ENCODE measurements at regions not wholly inside any gene's neighbourhood (a gene's known extent, or its start where the extent isn't known, plus 50 kb on each side); places are given as distances from the start of the nearest gene placed in this dataset.

DNA sequence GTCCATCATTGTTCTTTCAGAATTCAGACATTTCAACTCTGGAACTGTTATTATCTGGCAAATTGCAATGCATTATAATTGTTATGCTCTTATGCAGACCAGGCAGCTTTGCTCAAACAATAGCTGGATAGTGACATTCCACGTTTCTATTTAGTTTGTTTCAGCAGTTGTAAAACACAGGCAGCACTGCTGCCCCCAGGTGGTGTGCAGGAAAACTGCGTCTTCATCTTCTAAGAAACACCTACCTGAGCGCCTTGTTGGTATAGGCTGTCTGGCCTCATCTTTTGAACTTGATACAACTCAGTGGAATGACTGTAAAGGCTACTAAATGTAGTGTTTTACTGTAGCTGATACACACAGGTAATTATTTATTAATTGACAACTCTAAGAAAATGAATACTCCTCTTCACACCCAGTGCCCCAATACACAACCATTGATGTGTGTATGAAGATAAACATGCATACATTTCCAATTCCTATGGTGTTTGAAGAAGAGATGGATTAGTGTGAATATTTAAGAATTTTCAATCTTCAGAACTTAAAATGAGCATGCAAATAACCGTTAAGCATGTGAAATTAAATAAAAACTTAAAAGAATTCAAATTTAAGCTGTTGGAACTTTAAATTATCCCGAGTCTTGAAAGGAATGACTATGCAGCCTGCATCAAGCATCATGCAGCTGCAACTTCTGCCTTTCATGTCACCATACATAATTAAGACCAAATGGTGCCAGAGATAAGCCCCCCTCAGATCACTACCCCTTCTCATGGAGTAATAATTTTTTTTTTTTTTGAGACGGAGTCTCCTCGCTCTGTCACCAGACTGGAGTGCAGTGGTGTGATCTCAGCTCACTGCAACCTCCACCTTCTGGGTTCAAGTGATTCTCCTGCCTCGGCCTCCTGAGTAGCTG lies 85.6 kb downstream of the CD8B2 start:
- no peaks in the 10 kb centered on the region for H3K4me1 ChIP-seq (ENCODE audit: control insufficient read depth, insufficient read depth, low read length)
- no peak overlapping the region for H3K9ac ChIP-seq (ENCODE audit: low read length)
- H3K36me3 ChIP-seq (ENCODE audit: control insufficient read depth, insufficient read depth, low read length) = no peaks in the 10 kb centered on the region
- H3K27ac ChIP-seq (ENCODE audit: low read depth, low read length) = no peak overlapping the region
- no peak overlapping the region for H3K4me3 ChIP-seq (ENCODE audit: low read length)
- peaks cover 4% of the 10 kb centered on the region for H3K27me3 ChIP-seq (ENCODE audit: control insufficient read depth, insufficient read depth, low read length)

DNA sequence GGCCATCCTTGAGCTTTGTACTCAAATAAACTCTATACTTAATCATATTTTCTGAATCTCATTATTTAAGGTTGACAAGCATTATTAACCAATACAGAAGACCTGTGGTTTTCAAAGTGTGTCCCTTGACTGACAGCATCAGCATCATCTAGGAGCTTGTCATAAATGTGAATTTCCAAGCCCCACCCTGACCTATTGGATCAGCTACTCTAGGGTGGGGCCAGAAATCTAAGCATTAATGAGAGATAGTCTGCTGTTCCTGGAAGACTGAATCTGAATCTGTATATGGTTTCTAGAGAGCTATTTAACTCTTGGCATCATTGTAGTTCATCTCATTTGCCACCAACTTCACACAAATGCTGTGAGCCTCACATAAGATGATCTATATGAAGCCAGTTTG lies 86.6 kb downstream of the CD8B2 start:
- no peak overlapping the region for H3K9ac ChIP-seq (ENCODE audit: low read length)

DNA sequence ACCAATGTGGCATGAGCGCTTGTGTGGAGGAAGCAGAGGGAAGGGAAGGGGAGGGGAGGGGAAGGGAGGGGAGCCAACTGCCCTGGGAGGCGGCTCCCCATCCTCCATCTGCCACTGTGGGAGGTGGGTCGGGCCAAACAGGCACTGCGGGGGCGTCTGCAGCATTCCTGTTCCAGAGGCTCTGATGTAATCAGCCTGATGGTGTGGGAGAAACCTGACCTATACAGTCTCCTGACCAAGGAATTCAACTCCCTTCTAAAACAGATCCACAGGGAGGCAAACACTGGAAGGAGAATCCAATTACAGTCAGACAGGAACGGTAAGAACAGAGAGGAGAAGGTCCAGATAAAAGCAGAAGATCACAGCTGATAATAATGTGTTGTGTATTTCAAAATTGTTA lies 88.8 kb downstream of the CD8B2 start:
- H3K27ac ChIP-seq (ENCODE audit: low read depth, low read length) = no peak overlapping the region
- H3K27me3 ChIP-seq (ENCODE audit: control insufficient read depth, insufficient read depth, low read length) = no peaks in the 10 kb centered on the region
- H3K4me1 ChIP-seq (ENCODE audit: control insufficient read depth, insufficient read depth, low read length) = no peaks in the 10 kb centered on the region
- H3K36me3 ChIP-seq (ENCODE audit: control insufficient read depth, insufficient read depth, low read length) = no peaks in the 10 kb centered on the region
- no peak overlapping the region for H3K4me3 ChIP-seq (ENCODE audit: low read length)
- no peak overlapping the region for H3K9ac ChIP-seq (ENCODE audit: low read length)

More for the DNA sequence above, 86.6 kb downstream of the CD8B2 start:
- H3K27me3 ChIP-seq (ENCODE audit: control insufficient read depth, insufficient read depth, low read length) = peaks cover 4% of the 10 kb centered on the region
- H3K27ac ChIP-seq (ENCODE audit: low read depth, low read length) = no peak overlapping the region
- H3K4me3 ChIP-seq (ENCODE audit: low read length) = no peak overlapping the region
- H3K4me1 ChIP-seq (ENCODE audit: control insufficient read depth, insufficient read depth, low read length) = no peaks in the 10 kb centered on the region
- no peaks in the 10 kb centered on the region for H3K36me3 ChIP-seq (ENCODE audit: control insufficient read depth, insufficient read depth, low read length)

DNA sequence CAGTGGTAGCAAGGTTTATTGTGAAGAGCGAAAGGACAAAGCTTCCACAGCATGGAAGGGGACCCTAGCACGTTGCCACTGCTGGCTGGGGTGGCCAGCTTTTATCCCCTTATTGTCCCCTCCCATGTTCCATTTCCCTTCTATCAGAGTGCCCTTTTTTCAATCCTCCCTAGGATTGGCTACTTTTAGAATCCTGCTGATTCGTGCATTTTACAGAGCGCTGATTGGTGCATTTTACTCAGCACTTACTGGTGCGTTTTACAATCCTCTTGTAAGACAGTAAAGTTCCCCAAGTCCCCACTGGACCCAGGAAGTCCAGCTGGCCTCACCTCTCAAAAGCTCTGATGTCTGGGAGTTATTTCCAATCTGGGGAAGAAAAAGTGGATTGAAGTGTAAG lies 90.1 kb downstream of the CD8B2 start:
- H3K27me3 ChIP-seq (ENCODE audit: control insufficient read depth, insufficient read depth, low read length) = no peaks in the 10 kb centered on the region

DNA sequence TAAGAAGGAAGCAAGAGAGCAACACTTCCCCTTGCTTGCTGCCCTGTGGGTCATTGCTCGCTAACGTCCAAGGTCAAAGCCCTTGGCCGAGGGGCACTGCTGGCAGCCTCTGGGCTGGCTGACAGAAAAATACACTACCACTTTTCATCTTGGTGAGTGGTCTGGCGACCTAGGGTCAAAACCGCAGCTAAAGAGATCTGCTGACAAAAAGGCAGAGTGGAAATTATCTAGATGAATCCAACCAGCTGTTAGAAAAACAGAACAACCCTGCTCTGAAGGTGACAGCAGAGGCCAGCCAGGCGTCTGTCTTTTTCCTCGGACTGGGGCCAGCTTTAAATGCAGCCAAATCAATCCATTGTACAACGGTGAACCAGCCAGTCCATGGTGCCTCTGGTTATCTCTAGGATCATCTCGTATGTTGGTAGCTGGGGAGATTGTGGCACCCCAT lies 92.6 kb downstream of the CD8B2 start:
- Histone ChIP-seq H3K27me3 (ENCODE audit: control insufficient read depth, insufficient read depth, low read length) (no peaks in the 10 kb centered on the region), H3K4me1 (ENCODE audit: control insufficient read depth, insufficient read depth, low read length) (no peaks in the 10 kb centered on the region), H3K9ac (ENCODE audit: low read length) (no peak overlapping the region), H3K27ac (ENCODE audit: low read depth, low read length) (no peak overlapping the region), H3K36me3 (ENCODE audit: control insufficient read depth, insufficient read depth, low read length) (no peaks in the 10 kb centered on the region), H3K4me3 (ENCODE audit: low read length) (no peak overlapping the region)

More for the DNA sequence above, 90.1 kb downstream of the CD8B2 start:
- H3K27ac ChIP-seq (ENCODE audit: low read depth, low read length) = no peak overlapping the region
- no peak overlapping the region for H3K4me3 ChIP-seq (ENCODE audit: low read length)
- H3K9ac ChIP-seq (ENCODE audit: low read length) = no peak overlapping the region
- no peaks in the 10 kb centered on the region for H3K4me1 ChIP-seq (ENCODE audit: control insufficient read depth, insufficient read depth, low read length)
- no peaks in the 10 kb centered on the region for H3K36me3 ChIP-seq (ENCODE audit: control insufficient read depth, insufficient read depth, low read length)

DNA sequence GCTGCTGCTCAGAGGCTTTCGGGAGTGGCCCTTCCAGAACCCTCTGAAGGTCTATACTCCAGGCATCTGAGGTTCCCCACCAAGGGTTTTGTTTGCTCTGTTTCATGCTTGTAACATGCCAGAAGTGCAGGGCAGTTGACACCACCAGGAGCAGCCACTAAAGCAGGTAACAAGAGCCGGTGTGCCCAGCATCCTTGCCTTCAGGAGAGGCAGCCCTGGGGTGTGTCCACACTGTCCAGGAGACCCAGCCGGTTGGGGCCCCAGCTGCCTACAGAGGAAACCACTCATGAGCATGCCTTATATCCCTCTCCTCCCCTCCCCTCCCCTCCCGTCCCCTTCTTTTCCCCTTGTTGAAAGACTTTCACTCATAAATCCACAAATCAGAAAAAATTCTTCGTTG lies 93.1 kb downstream of the CD8B2 start:
- no peaks in the 10 kb centered on the region for H3K4me1 ChIP-seq (ENCODE audit: control insufficient read depth, insufficient read depth, low read length)

GRCh38 chr2:106581328-106581727 lies 94.2 kb downstream of the CD8B2 start:
- Histone ChIP-seq H3K4me1 (ENCODE audit: control insufficient read depth, insufficient read depth, low read length) (no peaks in the 10 kb centered on the region), H3K27ac (ENCODE audit: low read depth, low read length) (no peak overlapping the region), H3K27me3 (ENCODE audit: control insufficient read depth, insufficient read depth, low read length) (no peaks in the 10 kb centered on the region), H3K36me3 (ENCODE audit: control insufficient read depth, insufficient read depth, low read length) (no peaks in the 10 kb centered on the region), H3K9ac (ENCODE audit: low read length) (no peak overlapping the region), H3K4me3 (ENCODE audit: low read length) (no peak overlapping the region)

More for the DNA sequence above, 93.1 kb downstream of the CD8B2 start:
- H3K27me3 ChIP-seq (ENCODE audit: control insufficient read depth, insufficient read depth, low read length) = no peaks in the 10 kb centered on the region
- H3K27ac ChIP-seq (ENCODE audit: low read depth, low read length) = no peak overlapping the region
- H3K4me3 ChIP-seq (ENCODE audit: low read length) = no peak overlapping the region
- no peak overlapping the region for H3K9ac ChIP-seq (ENCODE audit: low read length)
- H3K36me3 ChIP-seq (ENCODE audit: control insufficient read depth, insufficient read depth, low read length) = no peaks in the 10 kb centered on the region

DNA sequence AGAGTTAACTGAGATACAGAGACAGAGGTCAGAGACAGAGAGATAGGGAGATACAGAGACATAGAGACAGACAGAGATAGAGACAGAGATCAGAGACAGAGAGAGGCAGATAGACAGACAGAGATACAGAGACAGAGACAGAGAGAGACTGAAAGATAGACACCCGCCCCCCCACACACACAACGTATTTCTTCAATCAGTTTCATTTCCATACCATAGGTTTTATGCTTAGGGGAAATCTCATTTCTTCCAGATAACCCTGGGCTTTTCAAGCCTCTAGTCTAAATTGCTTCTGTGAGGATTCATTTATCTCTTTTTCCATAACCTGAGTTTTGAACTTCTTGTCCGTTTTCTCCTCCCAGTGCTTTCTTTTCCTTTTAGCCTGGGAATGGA lies 94.6 kb downstream of the CD8B2 start:
- Histone ChIP-seq H3K27ac (ENCODE audit: low read depth, low read length) (no peak overlapping the region), H3K9ac (ENCODE audit: low read length) (no peak overlapping the region), H3K4me3 (ENCODE audit: low read length) (peak overlapping the region; percentile 56), H3K36me3 (ENCODE audit: control insufficient read depth, insufficient read depth, low read length) (no peaks in the 10 kb centered on the region), H3K27me3 (ENCODE audit: control insufficient read depth, insufficient read depth, low read length) (no peaks in the 10 kb centered on the region), H3K4me1 (ENCODE audit: control insufficient read depth, insufficient read depth, low read length) (no peaks in the 10 kb centered on the region)

DNA sequence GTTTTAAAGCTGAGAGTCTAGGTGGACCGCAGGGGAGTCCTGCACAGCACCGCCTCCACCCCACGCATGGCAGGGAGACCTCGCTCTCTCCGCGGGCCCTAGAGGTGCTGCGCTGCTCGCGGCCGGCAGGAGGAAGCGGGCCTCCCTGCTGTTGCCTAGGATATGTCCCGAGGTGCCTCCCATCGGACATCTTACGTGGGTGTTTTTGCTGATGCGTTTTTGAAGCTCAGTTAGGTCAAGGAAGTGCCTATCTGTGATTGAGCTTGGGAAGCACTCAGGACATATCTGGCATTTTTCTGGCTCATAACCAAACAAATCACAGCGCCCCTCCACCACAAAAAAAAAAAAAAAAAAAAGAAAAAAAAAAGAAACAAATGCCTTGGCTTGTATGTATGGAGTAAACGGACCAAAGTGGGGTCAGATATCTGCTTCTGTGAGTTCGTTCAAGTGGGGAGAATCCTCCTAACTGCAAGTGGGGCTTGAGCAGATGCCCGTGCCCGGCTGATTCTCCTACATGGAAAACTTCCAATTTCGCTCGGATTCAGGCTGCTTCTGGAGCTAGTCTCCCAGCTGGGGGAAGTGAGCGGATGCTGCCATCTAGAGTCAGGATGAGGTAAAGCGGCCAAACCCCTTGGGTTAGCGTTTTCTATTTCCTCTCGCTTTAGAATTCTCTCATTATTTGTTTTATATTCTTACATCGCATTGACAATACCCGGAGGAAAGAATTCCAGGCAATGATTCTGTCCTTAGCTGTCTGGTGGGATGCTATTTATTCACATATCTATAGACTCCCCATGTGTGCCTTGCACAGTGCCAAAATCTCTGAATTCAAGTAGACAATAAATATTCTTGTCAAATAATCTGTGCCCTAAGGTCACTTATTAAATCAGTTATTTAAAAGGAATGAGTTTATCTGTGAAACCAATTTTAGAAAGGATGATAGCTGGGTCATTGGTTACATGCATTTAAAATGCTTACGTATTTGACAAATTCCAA lies 95.3 kb downstream of the CD8B2 start:
- Histone ChIP-seq H3K4me3 (ENCODE audit: low read length) (peak overlapping the region; percentile 56), H3K36me3 (ENCODE audit: control insufficient read depth, insufficient read depth, low read length) (no peaks in the 10 kb centered on the region), H3K27me3 (ENCODE audit: control insufficient read depth, insufficient read depth, low read length) (no peaks in the 10 kb centered on the region), H3K4me1 (ENCODE audit: control insufficient read depth, insufficient read depth, low read length) (no peaks in the 10 kb centered on the region), H3K27ac (ENCODE audit: low read depth, low read length) (no peak overlapping the region), H3K9ac (ENCODE audit: low read length) (no peak overlapping the region)

- Histone ChIP-seq H3K4me3 (ENCODE audit: low read length) (no peak overlapping the region), H3K27ac (ENCODE audit: low read depth, low read length) (no peak overlapping the region), H3K4me1 (ENCODE audit: control insufficient read depth, insufficient read depth, low read length) (no peaks in the 10 kb centered on the region), H3K27me3 (ENCODE audit: control insufficient read depth, insufficient read depth, low read length) (no peaks in the 10 kb centered on the region), H3K9ac (ENCODE audit: low read length) (no peak overlapping the region), H3K36me3 (ENCODE audit: control insufficient read depth, insufficient read depth, low read length) (no peaks in the 10 kb centered on the region)
Measured at GRCh38 chr2:106584304-106584954, 97.3 kb downstream of the CD8B2 start.

DNA sequence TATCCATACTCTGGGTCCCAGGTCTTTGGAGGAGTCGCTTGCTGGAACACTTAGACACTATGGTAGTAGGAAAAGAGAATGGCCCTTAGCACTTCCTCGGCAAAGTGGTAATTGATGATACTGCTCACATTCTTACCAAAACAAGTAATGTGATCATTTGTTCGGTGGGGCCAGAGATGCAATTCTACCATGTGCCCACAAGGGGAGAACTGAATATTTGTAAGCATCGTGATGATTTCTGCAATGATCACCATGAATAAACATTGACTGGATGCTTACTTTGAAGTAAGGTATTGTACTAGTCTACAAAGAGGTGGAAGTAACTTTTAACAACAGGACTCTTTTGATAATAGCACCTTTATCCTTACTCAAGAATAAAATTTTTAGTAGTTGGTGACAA lies 109.7 kb downstream of the CD8B2 start:
- Histone ChIP-seq H3K4me1 (ENCODE audit: control insufficient read depth, insufficient read depth, low read length) (no peaks in the 10 kb centered on the region), H3K27ac (ENCODE audit: low read depth, low read length) (no peak overlapping the region), H3K27me3 (ENCODE audit: control insufficient read depth, insufficient read depth, low read length) (no peaks in the 10 kb centered on the region), H3K36me3 (ENCODE audit: control insufficient read depth, insufficient read depth, low read length) (no peaks in the 10 kb centered on the region), H3K9ac (ENCODE audit: low read length) (no peak overlapping the region), H3K4me3 (ENCODE audit: low read length) (no peak overlapping the region)

- H3K4me3 ChIP-seq (ENCODE audit: low read length) = no peak overlapping the region
- H3K9ac ChIP-seq (ENCODE audit: low read length) = no peak overlapping the region
- H3K4me1 ChIP-seq (ENCODE audit: control insufficient read depth, insufficient read depth, low read length) = no peaks in the 10 kb centered on the region
- no peaks in the 10 kb centered on the region for H3K36me3 ChIP-seq (ENCODE audit: control insufficient read depth, insufficient read depth, low read length)
- H3K27ac ChIP-seq (ENCODE audit: low read depth, low read length) = no peak overlapping the region
- H3K27me3 ChIP-seq (ENCODE audit: control insufficient read depth, insufficient read depth, low read length) = no peaks in the 10 kb centered on the region
Measured at GRCh38 chr2:106599540-106599939, 112.4 kb downstream of the CD8B2 start.
